AG09309 (cell line): ENCODE measurements at regions not wholly inside any gene's neighbourhood (a gene's known extent, or its start where the extent isn't known, plus 50 kb on each side); places are given as distances from the start of the nearest gene placed in this dataset.

Experiments used
- DNase-seq: peaks from one replicate; pipeline ENCODE4 v3.0.0-alpha.2; 2010; ENCODE audit warnings: low read depth
- H3K4me3 ChIP-seq: 2 replicates; pipeline ENCODE4 v1.5.1; 2011; ENCODE audit warnings: mild to moderate bottlenecking, low read depth, low read length, moderate library complexity; ENCODE audit not compliant: control insufficient read depth
- CTCF ChIP-seq: IDR thresholded peaks from 2 replicates; pipeline ENCODE4 v1.5.1; 2011; ENCODE audit warnings: mild to moderate bottlenecking, low read depth, low read length, inconsistent platforms; ENCODE audit not compliant: insufficient read depth, control insufficient read depth; ENCODE audit errors: missing control alignments

GRCh38 chr12:73057428-73057827, 785.3 kb downstream of the TRHDE start:
- TF ChIP-seq CTCF = no peak
- DNase-seq = no peak

GRCh38 chr12:73065913-73066312, 793.7 kb downstream of the TRHDE start:
- H3K4me3 ChIP-seq = no peak overlapping the region
- TF ChIP-seq CTCF = no peak
- DNase-seq = no peak

More at GRCh38 chr12:73057428-73057827, 785.3 kb downstream of the TRHDE start:
- no peak overlapping the region for H3K4me3 ChIP-seq

- no peak for TF ChIP-seq CTCF
- no peak for DNase-seq
- H3K4me3 ChIP-seq = no peak overlapping the region
Measured at GRCh38 chr12:73067616-73068015, 795.4 kb downstream of the TRHDE start.

GRCh38 chr12:73072214-73072613, 800.0 kb downstream of the TRHDE start:
- TF ChIP-seq CTCF = no peak
- DNase-seq = no peak
- H3K4me3 ChIP-seq = no peak overlapping the region

- no peak overlapping the region for H3K4me3 ChIP-seq
- TF ChIP-seq CTCF = no peak
- no peak for DNase-seq
Measured at GRCh38 chr12:73076760-73077159, 804.6 kb downstream of the TRHDE start.

- H3K4me3 ChIP-seq = no peak overlapping the region
- no peak for TF ChIP-seq CTCF
- DNase-seq = no peak
Measured at GRCh38 chr12:73083736-73084135, 811.6 kb downstream of the TRHDE start.

GRCh38 chr12:73106296-73106695, 834.1 kb downstream of the TRHDE start:
- no peak for DNase-seq
- no peak for TF ChIP-seq CTCF
- H3K4me3 ChIP-seq = no peak overlapping the region
